Activated CD8-positive, alpha-beta memory T cell treated with anti-CD3 and anti-CD28 coated beads for 24 hours (primary cell): ENCODE measurements at regions not wholly inside any gene's neighbourhood (a gene's known extent, or its start where the extent isn't known, plus 50 kb on each side); places are given as distances from the start of the nearest gene placed in this dataset.

Experiments used
- DNase-seq: peaks from one replicate; pipeline ENCODE4 v3.0.0-alpha.2; 2020

- DNase-seq: no peak
These were observed 74.8 kb upstream of the ZNF516 start for GRCh38 chr18:76569644-76570419.

- no peak for DNase-seq
These were observed 73.7 kb upstream of the ZNF516 start for GRCh38 chr18:76568731-76569130.

- no peak for DNase-seq
These were observed 72.9 kb upstream of the ZNF516 start for GRCh38 chr18:76567835-76568445.

GRCh38 chr18:76566987-76567386 is 71.9 kb upstream of the ZNF516 start:
- no peak for DNase-seq

- no peak for DNase-seq
These were observed 70.5 kb upstream of the ZNF516 start for GRCh38 chr18:76565238-76566173.

- DNase-seq: no peak
These were observed 69.7 kb upstream of the ZNF516 start for GRCh38 chr18:76564655-76565237.

- no peak for DNase-seq
These were observed 69.1 kb upstream of the ZNF516 start for GRCh38 chr18:76564117-76564516.

- no peak for DNase-seq
These were observed 67.5 kb upstream of the ZNF516 start for GRCh38 chr18:76562286-76563122.

GRCh38 chr18:76558881-76559667 is 64.0 kb upstream of the ZNF516 start:
- DNase-seq: no peak

GRCh38 chr18:76557026-76557575 is 62.1 kb upstream of the ZNF516 start:
- no peak for DNase-seq

GRCh38 chr18:76554547-76555222 is 59.6 kb upstream of the ZNF516 start:
- no peak for DNase-seq

- no peak for DNase-seq
These were observed 58.9 kb upstream of the ZNF516 start for GRCh38 chr18:76553715-76554546.

- no peak for DNase-seq
These were observed 53.5 kb upstream of the ZNF516 start for GRCh38 chr18:76548541-76548940.

- DNase-seq: no peak
These were observed 52.3 kb upstream of the ZNF516 start for GRCh38 chr18:76547296-76547695.

- DNase-seq: no peak
These were observed 51.4 kb upstream of the ZNF516 start for GRCh38 chr18:76546436-76546835.

GRCh38 chr18:76546088-76546435 is 51.0 kb upstream of the ZNF516 start:
- no peak for DNase-seq

- DNase-seq: no peak
These were observed 50.5 kb upstream of the ZNF516 start for GRCh38 chr18:76545433-76546087.

- no peak for DNase-seq
These were observed 49.7 kb upstream of the ZNF516 start for GRCh38 chr18:76544511-76545345.
